Ishikawa (cell line): ENCODE measurements at regions not wholly inside any gene's neighbourhood (a gene's known extent, or its start where the extent isn't known, plus 50 kb on each side); places are given as distances from the start of the nearest gene placed in this dataset.

ENCODE experiments used
- CEBPB ChIP-seq: IDR thresholded peaks from 2 replicates; pipeline ENCODE4 v1.6.1; 2012
- CREB1 ChIP-seq: IDR thresholded peaks from 2 replicates; pipeline ENCODE4 v1.6.1; 2012; ENCODE audit warnings: low read depth
- EGR1 ChIP-seq: IDR thresholded peaks from 2 replicates; pipeline ENCODE4 v1.6.1; 2012
- EP300 ChIP-seq: IDR thresholded peaks from 2 replicates; pipeline ENCODE4 v1.6.1; 2012; ENCODE audit warnings: borderline replicate concordance
- FOXM1 ChIP-seq: IDR thresholded peaks from 2 replicates; pipeline ENCODE4 v1.6.1; 2012; ENCODE audit warnings: low read depth, borderline replicate concordance
- NFIC ChIP-seq: IDR thresholded peaks from 2 replicates; pipeline ENCODE4 v1.6.1; 2012
- RAD21 ChIP-seq: IDR thresholded peaks from 2 replicates; pipeline ENCODE4 v1.6.1; 2012; ENCODE audit warnings: low read depth
- TAF1 ChIP-seq: IDR thresholded peaks from 2 replicates; pipeline ENCODE4 v1.6.1; 2012; ENCODE audit warnings: low read depth, mild to moderate bottlenecking
- TCF12 ChIP-seq: IDR thresholded peaks from 2 replicates; pipeline ENCODE4 v1.6.1; 2012; ENCODE audit warnings: low read depth
- TEAD4 ChIP-seq: IDR thresholded peaks from 2 replicates; pipeline ENCODE4 v1.6.1; 2012
- YY1 ChIP-seq: IDR thresholded peaks from 2 replicates; pipeline ENCODE4 v1.6.1; 2012; ENCODE audit warnings: low read depth
- ZBTB7A ChIP-seq: IDR thresholded peaks from 2 replicates; pipeline ENCODE4 v1.6.1; 2012; ENCODE audit warnings: low read depth
- TF ChIP-seq, protein P1 (sequence below): IDR thresholded peaks from 2 replicates; pipeline ENCODE4 v1.6.1; 2012
- TF ChIP-seq, protein P2 (sequence below): IDR thresholded peaks from 2 replicates; pipeline ENCODE4 v1.6.1; 2012
- TF ChIP-seq, protein P3 (sequence below): IDR thresholded peaks from 2 replicates; pipeline ENCODE4 v1.6.1; 2012; ENCODE audit warnings: low read depth, mild to moderate bottlenecking

DNA sequence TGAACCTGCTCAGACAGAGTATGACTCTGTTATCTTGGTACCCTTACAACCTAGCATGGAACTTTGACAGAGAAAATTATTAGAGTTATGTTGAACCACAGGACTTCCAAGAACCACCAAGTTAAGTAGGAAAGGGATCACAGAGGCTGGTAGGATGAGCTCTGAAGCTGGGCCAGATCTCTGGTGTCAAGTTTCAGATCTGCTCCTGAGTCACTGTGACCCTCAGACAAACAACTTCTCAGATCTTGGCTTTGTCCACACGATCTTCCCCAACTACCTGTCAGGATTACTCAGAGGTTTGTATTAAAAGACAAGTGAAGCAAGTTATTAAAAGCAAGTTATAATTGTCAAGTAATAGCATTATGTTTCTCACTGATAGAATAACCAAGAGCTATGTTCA lies 189.0 kb downstream of the SEC61B start:
- TF ChIP-seq TAF1 (no peak), ZBTB7A (no peak), RAD21 (no peak)

DNA sequence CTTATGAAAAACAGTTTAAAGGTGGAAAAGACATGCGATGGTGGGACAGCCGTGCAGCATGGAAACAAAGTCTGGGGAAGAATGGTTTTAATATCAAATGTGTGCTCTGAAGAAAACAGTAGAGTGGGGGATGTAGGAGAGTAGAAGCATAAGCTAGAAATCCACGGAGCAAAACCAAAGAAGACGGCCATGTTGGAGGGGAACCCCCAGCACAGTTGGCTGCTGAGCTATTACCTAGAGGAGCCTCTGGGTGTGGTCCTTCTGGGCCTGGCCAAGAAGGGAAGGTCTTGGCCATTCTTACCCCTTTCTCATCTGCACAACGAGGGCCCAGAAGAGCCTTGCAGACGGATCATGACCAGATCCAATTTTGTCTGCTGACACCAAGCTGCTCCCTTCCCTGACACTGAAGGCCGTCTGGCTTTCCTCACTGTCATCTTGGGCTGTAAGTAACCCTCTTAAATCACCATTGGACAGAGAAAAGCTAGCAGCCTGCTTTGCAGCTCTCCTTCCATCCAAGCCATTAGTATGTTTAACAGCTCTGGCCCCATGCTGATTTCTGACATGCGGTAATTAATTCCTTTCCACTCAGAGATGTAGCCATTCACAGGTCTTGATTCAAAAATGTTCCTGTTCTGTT lies 189.5 kb downstream of the SEC61B start:
- TF ChIP-seq YY1 (no peak), RAD21 (no peak), EGR1 (no peak), NFIC (no peak), EP300 (no peak), CREB1 (no peak), CEBPB (no peak), TEAD4 (no peak), FOXM1 (no peak), TAF1 (no peak), ZBTB7A (no peak), TCF12 (no peak)
- TF ChIP-seq, protein P1, sequence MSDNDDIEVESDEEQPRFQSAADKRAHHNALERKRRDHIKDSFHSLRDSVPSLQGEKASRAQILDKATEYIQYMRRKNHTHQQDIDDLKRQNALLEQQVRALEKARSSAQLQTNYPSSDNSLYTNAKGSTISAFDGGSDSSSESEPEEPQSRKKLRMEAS: no peak
- TF ChIP-seq, protein P2, sequence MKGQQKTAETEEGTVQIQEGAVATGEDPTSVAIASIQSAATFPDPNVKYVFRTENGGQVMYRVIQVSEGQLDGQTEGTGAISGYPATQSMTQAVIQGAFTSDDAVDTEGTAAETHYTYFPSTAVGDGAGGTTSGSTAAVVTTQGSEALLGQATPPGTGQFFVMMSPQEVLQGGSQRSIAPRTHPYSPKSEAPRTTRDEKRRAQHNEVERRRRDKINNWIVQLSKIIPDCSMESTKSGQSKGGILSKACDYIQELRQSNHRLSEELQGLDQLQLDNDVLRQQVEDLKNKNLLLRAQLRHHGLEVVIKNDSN: no peak
- TF ChIP-seq, protein P3, sequence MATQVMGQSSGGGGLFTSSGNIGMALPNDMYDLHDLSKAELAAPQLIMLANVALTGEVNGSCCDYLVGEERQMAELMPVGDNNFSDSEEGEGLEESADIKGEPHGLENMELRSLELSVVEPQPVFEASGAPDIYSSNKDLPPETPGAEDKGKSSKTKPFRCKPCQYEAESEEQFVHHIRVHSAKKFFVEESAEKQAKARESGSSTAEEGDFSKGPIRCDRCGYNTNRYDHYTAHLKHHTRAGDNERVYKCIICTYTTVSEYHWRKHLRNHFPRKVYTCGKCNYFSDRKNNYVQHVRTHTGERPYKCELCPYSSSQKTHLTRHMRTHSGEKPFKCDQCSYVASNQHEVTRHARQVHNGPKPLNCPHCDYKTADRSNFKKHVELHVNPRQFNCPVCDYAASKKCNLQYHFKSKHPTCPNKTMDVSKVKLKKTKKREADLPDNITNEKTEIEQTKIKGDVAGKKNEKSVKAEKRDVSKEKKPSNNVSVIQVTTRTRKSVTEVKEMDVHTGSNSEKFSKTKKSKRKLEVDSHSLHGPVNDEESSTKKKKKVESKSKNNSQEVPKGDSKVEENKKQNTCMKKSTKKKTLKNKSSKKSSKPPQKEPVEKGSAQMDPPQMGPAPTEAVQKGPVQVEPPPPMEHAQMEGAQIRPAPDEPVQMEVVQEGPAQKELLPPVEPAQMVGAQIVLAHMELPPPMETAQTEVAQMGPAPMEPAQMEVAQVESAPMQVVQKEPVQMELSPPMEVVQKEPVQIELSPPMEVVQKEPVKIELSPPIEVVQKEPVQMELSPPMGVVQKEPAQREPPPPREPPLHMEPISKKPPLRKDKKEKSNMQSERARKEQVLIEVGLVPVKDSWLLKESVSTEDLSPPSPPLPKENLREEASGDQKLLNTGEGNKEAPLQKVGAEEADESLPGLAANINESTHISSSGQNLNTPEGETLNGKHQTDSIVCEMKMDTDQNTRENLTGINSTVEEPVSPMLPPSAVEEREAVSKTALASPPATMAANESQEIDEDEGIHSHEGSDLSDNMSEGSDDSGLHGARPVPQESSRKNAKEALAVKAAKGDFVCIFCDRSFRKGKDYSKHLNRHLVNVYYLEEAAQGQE: no peak

DNA sequence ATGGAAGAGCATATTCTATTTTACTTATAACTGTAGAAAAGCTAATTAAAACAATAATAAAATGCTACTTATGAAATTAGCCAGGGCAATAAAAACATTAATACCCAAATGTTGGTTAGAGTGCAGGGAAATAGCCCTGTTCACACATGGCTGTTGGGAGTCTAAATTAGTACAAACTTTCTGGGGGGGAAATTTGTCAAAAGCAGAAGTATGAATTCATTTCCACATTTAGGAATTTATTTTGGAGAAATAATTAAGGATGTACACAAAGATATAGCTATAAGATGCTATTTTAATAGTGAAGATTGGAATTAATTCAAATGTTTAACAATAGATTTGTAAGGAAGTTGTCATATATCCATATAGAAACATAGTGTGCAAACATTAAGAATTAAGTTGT lies 190.5 kb downstream of the SEC61B start:
- TF ChIP-seq RAD21 (no peak), EGR1 (no peak)

DNA sequence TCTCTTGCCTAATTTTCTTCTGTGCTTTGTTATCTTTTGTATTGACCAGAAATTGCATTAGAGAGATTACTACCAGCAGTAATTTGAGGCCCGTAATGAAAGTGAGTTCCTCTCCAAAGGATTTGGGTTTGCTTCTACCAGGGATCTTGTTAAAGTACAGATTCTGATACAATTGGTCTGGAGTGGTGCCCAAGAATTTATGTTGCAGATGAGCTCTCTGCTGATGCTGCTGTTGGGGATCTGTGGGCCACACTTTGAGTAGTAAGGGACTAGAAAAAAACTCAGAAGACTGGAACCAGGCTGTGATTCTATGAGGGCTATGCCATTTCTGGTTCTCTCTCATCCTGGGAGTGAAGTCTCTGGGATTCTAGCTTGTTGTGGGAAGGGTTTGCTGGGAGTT lies 192.2 kb downstream of the SEC61B start:
- TF ChIP-seq TCF12: no peak
- no peak for TF ChIP-seq FOXM1
- TF ChIP-seq TEAD4: no peak
- TF ChIP-seq, protein P2: no peak
- TF ChIP-seq RAD21: no peak
- no peak for TF ChIP-seq YY1
- TF ChIP-seq, protein P1: no peak
- no peak for TF ChIP-seq CEBPB
- no peak for TF ChIP-seq EP300
- TF ChIP-seq NFIC: no peak
- no peak for TF ChIP-seq TAF1
- TF ChIP-seq CREB1: no peak
- TF ChIP-seq, protein P3: no peak
- no peak for TF ChIP-seq EGR1

DNA sequence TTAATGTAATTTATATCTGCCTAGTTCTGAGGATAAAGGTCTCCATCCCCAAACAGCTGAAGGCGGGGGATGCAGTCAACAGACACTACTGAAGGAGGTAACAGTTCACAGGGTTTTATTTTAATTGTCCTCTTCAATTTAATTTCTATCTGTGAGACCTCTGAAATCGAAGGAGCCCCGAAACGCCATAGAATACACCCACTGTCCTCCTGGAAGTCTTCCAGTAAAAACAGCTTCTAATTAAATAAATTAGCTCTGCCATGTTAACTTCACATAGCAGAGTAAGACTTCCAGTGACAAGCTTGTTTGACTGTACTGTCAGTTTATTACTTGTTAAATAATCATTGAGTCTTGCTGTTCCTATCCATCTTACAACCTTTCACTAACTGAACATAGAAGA lies 193.5 kb downstream of the SEC61B start:
- TF ChIP-seq, protein P2: no peak
- TF ChIP-seq EGR1 (no peak), TCF12 (no peak), NFIC (no peak), ZBTB7A (no peak), TAF1 (no peak)
- TF ChIP-seq, protein P3: no peak
